ENCODE measurements at regions not wholly inside any gene's neighbourhood (a gene's known extent, or its start where the extent isn't known, plus 50 kb on each side); places are given as distances from the start of the nearest gene placed in this dataset.

- DNase-seq (ENCODE audit: insufficient read length, low spot score, missing footprints): no peak
- no peak overlapping the region for H3K4me3 ChIP-seq (ENCODE audit: insufficient read depth, low read length)
- peaks cover 6% of the 10 kb centered on the region for H3K27me3 ChIP-seq (ENCODE audit: insufficient read depth, low read length)
- no peak overlapping the region for H3K27ac ChIP-seq (ENCODE audit: low read depth, low read length)
- H3K36me3 ChIP-seq (ENCODE audit: insufficient read depth, low read length): no peaks in the 10 kb centered on the region
- TF ChIP-seq CTCF (IDR thresholded peaks at IDR 0.05; ENCODE audit: extremely low read depth, low read depth, low read length): no peak
- H2AFZ ChIP-seq (ENCODE audit: low read length): no peak overlapping the region
- H3K9me3 ChIP-seq (ENCODE audit: low read depth, low read length): no peaks in the 10 kb centered on the region
- H3K79me2 ChIP-seq (ENCODE audit: insufficient read depth, low read length): no peaks in the 10 kb centered on the region
- no peak overlapping the region for H3K4me2 ChIP-seq (ENCODE audit: insufficient read depth, low read length)
- H4K20me1 ChIP-seq (ENCODE audit: insufficient read depth, low read length): no peaks in the 10 kb centered on the region
- H3K4me1 ChIP-seq (ENCODE audit: insufficient read depth, low read length): no peaks in the 10 kb centered on the region
Observed at GRCh38 chr19:34844277-34844676, 71.3 kb upstream of the ZNF599 start.

DNA sequence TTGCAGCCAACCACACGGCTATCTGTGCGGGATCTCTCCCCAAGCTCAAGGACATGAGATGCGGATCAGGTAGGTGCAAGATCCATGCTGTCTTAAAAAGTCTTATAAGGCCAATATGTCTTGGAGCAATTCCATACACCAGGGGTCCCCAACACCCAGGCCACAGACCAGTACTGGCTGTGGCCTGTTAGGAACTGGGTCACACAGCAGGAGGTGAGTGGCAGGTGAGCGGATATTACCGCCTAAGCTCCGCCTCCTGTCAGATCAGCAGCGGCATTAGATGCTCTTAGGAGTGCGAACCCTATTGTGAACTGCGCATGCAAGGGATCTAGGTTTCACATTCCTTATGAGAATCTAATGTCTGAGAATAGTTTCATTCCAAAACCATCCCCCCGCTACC lies 68.8 kb upstream of the ZNF599 start:
- peaks cover 6% of the 10 kb centered on the region for H3K27me3 ChIP-seq (ENCODE audit: insufficient read depth, low read length)
- H3K4me3 ChIP-seq (ENCODE audit: insufficient read depth, low read length): no peak overlapping the region
- H3K36me3 ChIP-seq (ENCODE audit: insufficient read depth, low read length): no peaks in the 10 kb centered on the region
- H3K4me1 ChIP-seq (ENCODE audit: insufficient read depth, low read length): peaks cover 2% of the 10 kb centered on the region
- no peak overlapping the region for H3K27ac ChIP-seq (ENCODE audit: low read depth, low read length)
- no peak overlapping the region for H2AFZ ChIP-seq (ENCODE audit: low read length)
- no peaks in the 10 kb centered on the region for H3K9me3 ChIP-seq (ENCODE audit: low read depth, low read length)
- no peak for TF ChIP-seq CTCF (IDR thresholded peaks at IDR 0.05; ENCODE audit: extremely low read depth, low read depth, low read length)
- no peak for DNase-seq (ENCODE audit: insufficient read length, low spot score, missing footprints)
- H3K4me2 ChIP-seq (ENCODE audit: insufficient read depth, low read length): no peak overlapping the region
- no peaks in the 10 kb centered on the region for H4K20me1 ChIP-seq (ENCODE audit: insufficient read depth, low read length)
- no peaks in the 10 kb centered on the region for H3K79me2 ChIP-seq (ENCODE audit: insufficient read depth, low read length)

- peaks cover 6% of the 10 kb centered on the region for H3K27me3 ChIP-seq (ENCODE audit: insufficient read depth, low read length)
- no peaks in the 10 kb centered on the region for H3K36me3 ChIP-seq (ENCODE audit: insufficient read depth, low read length)
- no peaks in the 10 kb centered on the region for H3K9me3 ChIP-seq (ENCODE audit: low read depth, low read length)
- peaks cover 2% of the 10 kb centered on the region for H3K4me1 ChIP-seq (ENCODE audit: insufficient read depth, low read length)
- peak; percentile 43 for DNase-seq (ENCODE audit: insufficient read length, low spot score, missing footprints)
- H3K79me2 ChIP-seq (ENCODE audit: insufficient read depth, low read length): no peaks in the 10 kb centered on the region
- H3K4me3 ChIP-seq (ENCODE audit: insufficient read depth, low read length): no peak overlapping the region
- TF ChIP-seq CTCF (IDR thresholded peaks at IDR 0.05; ENCODE audit: extremely low read depth, low read depth, low read length): peak; percentile 36
- peak overlapping the region; percentile 41 for H2AFZ ChIP-seq (ENCODE audit: low read length)
- peak overlapping the region; percentile 13 for H3K4me2 ChIP-seq (ENCODE audit: insufficient read depth, low read length)
- no peak overlapping the region for H3K27ac ChIP-seq (ENCODE audit: low read depth, low read length)
- H4K20me1 ChIP-seq (ENCODE audit: insufficient read depth, low read length): no peaks in the 10 kb centered on the region
Observed at GRCh38 chr19:34838753-34839431, 65.9 kb upstream of the ZNF599 start.

DNA sequence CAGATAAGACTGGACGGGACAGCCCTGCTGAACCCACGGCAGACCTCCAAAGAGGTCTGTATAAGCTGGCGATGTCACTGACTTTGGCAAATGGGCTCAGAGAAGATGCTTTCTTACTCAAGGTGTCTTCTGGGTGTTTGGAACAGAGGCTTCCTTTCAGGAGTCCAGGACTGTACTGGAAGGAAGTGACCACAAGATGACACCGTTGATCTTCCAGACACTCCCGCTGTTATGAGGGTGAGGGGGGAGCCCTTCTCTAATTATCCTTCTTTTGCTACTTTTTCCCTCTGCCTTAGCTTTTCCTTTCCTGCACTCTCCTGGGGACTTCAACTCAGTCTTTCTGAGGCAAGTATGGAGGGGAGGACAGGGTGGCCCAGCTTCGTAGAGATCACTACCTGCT lies 65.2 kb upstream of the ZNF599 start:
- Histone ChIP-seq H4K20me1 (ENCODE audit: insufficient read depth, low read length) (no peaks in the 10 kb centered on the region), H3K4me2 (ENCODE audit: insufficient read depth, low read length) (peak overlapping the region; percentile 13), H2AFZ (ENCODE audit: low read length) (peak overlapping the region; percentile 41), H3K4me1 (ENCODE audit: insufficient read depth, low read length) (peaks cover 2% of the 10 kb centered on the region), H3K4me3 (ENCODE audit: insufficient read depth, low read length) (no peak overlapping the region), H3K36me3 (ENCODE audit: insufficient read depth, low read length) (no peaks in the 10 kb centered on the region), H3K27me3 (ENCODE audit: insufficient read depth, low read length) (peaks cover 6% of the 10 kb centered on the region), H3K27ac (ENCODE audit: low read depth, low read length) (no peak overlapping the region), H3K9me3 (ENCODE audit: low read depth, low read length) (no peaks in the 10 kb centered on the region), H3K79me2 (ENCODE audit: insufficient read depth, low read length) (no peaks in the 10 kb centered on the region)
- no peak for DNase-seq (ENCODE audit: insufficient read length, low spot score, missing footprints)
- no peak for TF ChIP-seq CTCF (IDR thresholded peaks at IDR 0.05; ENCODE audit: extremely low read depth, low read depth, low read length)

All from osteoblast (primary cell).